HG02678 (cell line): ENCODE measurements at regions not wholly inside any gene's neighbourhood (a gene's known extent, or its start where the extent isn't known, plus 50 kb on each side); places are given as distances from the start of the nearest gene placed in this dataset.

Experiments
- ATAC-seq: cut with Tn5 transposase; IDR thresholded peaks from one replicate; pipeline ENCODE4 v1.9.1; 2021; ENCODE audit warnings: mild to moderate bottlenecking, moderate library complexity; ENCODE audit not compliant: unreplicated experiment

DNA sequence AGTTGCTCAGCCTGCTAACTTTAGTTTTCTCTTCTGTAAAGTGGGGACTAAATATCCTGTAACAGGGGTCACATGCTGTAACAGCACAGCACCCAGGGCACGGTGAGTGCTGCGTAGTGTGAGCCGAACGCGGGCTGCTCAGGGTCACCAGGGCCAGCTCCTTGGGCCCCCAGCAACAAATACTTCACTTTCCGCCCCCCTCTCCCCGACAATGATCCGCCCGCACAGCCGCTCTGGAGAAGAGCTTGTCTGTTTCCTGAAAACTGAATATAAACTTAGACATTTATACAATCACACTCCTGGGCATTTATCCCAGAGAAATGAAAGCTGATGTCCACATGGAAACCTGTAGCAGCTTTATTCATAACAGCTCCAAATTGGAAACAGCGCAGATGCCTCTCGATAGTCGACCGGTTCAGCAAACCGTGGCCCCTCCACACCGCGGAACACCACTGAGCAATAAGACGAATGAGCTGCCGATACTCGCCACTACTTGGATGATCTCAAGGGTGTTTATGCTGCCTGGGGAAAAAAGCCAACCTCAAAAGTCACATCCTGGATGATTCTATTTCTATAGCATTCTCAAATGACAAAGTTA is 267.2 kb downstream of the PARN start:
- no peak for ATAC-seq

DNA sequence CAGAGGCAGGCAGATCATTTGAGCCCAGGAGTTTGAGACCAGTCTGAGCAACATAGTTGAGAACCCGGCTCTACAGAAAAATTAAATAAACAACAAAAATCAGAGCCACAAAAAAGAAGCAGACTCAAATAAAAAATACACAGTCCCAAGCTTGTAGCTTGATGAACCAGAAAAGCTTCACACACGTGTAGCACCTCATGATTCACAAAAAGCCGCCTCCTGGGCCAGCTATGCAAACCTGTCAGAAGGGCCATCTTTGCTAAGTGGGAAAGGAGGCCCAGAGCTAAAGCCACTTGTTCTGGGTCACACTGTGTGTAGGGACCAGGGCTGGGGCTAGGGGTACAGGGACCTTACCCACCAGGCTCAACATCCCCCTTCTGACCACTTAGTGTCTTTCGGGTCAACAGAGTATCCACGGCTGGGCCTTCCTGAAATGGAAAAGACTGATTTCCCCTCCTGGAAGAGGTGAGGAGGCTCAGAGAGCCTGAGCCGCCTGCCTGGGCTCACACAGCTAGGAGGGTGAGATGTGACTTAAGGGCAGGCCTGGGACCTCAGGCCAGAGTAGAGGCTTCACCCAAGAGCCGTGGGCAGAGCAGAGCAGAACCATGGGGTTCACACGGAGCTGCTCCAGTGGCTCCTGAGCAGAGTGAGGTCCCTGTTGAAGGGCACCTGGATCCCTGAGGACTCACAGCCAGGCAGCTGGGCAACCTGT is 269.6 kb downstream of the PARN start:
- no peak for ATAC-seq

DNA sequence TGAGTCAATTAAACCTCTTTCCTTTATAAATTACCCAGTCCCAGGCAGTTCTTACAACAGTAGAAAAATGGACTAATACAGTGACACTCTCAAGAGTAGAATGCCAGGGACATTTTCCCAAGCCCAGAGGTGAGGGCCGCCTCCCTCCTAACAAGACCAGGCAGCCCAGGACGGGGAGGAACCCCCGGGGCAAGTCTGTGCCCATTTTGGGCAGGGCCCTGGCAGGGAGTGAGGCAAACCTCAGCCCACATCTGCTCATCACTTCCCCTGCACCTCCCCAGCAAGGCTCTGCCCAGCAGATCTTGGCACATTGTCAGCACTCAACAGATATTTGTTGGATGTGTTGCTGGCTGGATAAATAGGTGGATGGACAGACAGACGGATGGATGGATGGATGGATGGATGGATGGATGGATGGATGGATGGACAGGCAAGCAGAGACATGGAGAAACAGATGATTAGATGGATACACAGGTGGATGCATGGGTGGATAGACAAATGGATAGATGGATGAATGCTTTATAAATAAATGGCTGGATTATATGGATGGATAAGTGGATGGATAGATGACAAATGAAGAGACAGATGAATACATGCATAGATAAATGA is 271.3 kb downstream of the PARN start:
- ATAC-seq = no peak

DNA sequence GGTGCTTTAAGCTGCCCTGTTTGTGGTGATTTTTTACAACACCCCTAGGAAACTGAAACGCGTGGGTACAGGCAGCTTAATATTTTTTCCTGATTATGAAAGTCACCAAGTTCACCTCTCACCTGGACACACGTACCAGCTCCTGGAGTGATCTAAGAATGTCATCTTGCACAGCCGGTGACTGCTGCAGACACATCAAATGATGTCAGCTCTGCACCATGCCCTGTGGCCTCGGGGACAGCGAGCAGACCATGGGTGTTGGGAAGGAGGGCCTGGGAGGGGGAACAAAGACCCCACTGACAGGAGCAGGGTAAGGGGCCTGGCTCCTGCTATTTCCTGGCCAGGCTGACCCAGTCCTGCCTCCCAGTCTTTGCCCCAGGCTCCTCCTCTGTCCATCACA is 272.7 kb downstream of the PARN start:
- no peak for ATAC-seq

DNA sequence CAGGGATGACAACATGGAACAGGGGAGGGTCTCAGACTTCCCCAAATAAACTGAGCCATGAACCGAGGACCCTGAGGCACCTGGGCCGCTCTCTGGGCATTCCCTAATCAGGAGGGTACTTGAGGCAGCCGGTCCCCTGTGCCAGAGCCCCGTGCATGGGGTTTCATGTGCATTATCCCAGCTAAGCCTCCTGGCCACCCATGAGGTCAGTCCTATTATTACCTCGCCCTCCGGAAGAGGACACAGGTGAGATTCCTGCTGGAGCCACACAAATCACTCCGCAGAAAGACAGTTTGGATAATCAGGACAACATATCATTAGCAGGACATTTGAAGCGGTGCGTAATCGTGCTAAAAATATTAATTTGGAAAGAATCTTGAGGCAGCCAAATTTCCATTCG is 274.0 kb downstream of the PARN start:
- ATAC-seq = no peak

DNA sequence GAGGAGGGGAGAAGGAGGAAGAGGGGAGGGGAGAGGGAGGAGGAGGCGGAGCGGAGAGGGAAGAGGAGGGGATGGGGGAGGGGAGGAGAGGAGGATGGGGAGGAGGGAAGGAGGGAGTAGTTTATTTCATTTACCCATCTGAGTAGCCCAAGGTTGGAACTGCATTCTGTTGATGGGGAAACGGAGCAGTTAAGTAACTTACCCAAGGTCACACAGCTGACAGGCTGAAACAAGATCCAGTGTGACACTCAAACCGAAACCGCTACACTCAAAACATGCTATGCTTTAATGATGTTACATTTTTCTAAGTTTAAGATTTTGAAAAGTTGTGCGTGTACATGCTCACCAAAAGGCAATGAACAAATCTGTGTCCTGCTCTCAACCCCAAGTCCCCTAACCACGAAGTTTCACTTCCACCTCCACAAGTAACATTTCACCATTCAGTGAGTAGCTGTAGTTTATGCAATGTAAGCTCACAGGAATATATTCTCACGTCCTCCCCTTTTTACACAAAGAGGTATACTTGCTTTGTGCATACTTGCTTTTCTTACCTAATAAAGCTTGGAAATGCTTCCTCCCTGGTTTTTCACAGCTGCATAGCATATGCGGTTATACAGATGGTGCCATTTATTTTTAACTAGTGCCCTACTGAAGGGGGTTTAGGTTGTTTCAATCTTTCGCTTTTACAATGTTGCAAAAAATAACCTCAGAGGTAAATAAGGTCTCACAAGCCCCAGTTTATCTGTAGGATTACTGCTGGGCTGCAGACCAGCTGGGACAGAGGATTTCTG is 275.3 kb downstream of the PARN start:
- ATAC-seq = peak; percentile 91

DNA sequence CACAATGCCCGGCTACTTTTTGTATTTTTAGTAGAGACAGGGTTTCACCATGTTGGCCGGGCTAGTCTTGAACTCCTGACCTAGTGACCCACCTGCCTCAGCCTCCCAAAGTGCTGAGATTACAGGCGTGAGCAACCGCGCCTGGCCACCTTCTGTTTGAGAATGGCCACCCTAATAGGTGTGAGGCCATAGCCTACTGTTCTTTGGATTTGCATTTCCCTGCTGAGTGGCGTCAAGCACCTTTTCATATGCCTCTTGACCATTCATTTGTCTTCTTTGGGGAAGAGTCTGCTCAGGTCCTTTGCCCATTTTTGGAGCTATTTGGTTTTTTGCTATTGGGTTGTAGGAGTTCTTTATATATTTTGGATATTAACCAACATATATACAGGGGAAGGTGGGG is 276.7 kb downstream of the PARN start:
- ATAC-seq = no peak

DNA sequence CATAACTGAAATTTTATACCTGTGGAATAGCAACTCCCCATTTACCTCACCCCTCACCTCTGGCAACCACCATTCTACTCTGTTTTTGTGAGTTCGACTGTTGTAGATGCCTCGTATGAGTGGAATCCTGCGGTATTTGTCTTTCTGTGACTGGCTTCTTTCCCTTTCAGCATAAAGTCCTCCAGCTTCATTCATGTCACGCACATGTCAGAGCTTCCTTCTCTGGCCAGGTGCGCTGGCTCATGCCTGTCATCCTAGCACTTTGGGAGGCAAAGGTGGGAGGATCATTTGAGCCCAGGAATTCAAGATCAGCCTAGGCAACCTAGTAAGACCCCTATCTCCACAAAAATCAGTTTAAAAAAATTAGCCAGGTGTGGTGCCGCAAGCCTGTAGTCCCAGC is 278.4 kb downstream of the PARN start:
- no peak for ATAC-seq

DNA sequence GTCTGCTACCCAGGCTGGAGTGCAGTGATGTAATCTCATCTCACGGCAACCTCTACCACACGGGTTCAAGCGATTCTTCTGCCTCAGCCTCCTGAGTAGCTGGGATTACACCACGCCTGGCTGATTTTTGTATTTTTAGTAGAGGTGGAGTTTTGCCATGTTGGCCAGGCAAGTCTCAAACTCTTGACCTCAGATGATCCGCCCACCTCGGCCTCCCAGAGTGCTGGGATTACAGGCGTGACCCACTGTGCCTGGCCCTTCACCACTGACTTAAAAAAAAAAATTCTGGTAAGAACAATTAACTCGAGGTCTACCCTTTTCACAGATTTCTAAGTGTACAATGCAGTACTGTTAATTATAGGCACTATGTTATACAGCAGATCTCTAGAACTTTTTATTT is 279.4 kb downstream of the PARN start:
- no peak for ATAC-seq

DNA sequence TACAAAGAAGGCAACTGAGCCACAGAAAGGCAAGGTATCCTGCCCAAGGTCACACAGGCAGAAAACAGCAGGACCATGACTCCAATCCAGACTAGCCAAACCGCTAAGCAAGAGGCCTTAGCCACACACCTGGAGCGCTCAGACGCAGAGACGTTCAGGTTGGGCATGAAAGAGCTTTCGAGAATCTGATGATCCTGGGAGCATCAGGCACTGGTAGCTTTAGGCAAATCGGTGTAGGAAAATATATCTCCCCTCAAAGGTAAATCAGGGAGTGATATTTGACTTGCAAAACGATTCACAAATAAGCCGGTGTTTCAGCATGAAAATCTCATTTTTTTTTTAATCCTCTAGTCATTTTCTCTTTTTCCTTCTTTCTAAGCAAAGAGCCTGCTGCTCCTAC is 279.0 kb downstream of the MRTFB start:
- no peak for ATAC-seq

DNA sequence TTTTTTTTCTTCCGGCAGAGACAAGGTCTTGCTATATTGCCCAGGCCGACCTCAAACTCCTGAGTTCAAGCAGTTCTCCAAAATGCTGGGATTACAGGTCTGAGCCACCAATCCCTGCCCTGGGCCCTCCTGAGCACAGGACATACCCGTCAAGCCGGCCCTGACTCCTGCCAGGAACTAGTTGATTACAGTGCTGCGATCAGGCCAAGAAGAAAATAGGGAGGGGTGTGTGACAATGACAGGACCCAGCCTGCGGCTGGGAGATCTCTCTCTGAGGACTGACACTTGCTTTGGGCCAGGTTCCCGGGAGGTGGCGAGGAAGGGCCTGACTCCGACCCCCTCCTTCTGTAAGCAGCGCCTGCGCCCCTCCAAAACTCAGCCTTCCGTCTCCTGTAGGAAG is 276.6 kb downstream of the MRTFB start:
- ATAC-seq = no peak

DNA sequence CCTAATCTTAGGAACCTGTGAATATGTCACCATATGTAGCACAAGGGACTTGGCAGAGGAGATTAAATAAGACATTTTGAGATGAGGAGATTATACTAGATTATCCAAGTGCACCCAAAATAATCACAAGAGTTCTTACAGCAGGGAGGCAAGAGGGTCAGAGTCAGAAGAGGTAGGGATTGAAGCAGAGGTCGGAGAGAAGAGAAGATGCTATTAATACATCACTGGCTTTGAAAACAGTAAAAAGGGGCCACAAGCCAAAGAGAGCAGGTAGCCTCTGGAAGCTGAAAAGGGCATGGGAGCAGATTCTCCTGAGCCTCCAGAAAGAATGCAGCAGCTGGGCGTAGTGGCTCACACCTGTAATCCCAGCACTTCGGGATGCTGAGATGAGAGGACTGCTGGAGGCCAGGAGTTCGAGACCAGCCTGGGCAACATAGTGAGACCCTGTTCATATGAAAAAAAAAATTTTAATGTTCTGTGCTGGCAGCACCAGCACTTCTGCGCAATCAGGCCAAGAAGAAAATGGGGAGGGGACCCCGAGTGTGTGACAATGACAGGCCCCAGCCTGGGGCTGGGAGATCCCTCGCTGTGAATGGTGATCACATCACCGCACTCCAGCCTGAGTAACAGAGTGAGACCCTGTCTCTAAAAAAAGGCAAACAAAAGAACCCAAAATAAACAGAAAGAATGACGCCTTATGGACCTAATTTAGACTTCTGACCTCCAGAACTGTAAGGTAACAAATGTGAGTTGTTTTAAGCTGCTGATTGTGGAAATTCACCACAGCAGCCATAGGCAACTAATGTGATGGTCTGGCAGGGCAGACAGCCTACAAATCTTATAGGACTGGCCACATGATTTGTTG is 275.4 kb downstream of the MRTFB start:
- ATAC-seq = no peak

DNA sequence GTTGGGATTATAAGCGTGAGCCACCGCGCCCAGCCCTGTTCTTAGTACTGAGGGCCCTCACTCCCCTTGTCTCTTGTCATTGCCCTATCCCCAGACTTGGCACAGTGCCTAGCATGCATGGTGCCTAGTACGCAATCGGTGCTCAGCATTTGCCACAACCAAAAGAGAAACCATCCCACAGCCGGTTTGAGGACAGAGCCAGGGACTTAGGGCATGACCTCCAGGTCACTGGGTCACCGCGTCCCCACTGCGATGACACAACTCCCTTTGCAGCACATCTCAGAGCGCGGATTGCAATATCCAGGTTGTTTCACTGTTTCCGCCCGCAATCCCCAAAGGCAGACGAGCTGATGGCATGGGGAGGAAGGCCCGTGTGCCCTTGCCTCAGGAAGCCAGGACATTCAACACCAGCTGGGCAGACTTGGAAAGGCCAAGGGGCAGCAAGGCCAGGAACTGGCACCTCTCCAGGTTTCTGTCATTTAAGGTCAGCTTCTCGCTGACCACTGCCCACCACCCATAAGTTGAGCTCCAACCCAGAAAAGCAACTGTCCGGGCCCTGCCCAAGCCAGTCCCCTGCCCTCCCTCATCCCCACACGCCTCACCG is 274.5 kb downstream of the MRTFB start:
- no peak for ATAC-seq

DNA sequence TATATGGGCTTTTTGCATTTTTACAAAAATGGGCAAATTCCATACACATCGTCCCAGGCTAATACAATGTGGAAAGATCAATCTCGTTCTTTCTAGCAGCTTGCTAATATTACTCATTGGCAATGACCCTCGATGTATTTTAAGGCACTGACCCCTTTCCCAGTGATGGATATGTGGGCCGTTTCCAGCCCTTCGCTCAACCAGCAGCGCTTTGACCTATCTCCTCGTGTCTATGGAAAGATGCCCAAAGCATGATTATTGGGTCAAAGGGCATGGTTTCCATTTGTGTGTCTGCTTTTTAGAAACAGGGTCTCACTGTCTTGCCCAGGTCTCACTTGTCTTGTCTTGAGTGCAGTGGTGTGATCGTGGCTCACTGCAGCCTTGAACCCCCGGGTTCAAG is 273.8 kb downstream of the MRTFB start:
- no peak for ATAC-seq

DNA sequence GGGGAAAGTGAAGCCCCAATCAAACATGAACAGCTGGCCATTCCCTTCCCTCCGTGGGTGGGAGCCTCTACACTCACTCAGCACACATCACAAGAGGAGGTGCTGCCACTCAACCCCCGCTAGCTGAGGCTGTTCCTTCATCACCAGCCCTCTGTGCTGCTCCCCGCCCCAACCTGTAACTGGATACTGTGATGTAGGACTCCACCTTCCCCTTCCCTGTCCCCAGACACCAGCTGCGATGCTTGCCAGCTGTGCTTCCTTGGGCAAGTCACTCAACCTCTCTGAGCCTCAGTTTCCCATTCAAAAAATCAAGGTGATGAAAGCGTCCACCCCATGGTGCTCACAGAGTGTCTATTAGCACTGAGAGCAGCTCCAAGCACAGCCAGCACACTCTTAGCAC is 273.2 kb downstream of the MRTFB start:
- no peak for ATAC-seq

DNA sequence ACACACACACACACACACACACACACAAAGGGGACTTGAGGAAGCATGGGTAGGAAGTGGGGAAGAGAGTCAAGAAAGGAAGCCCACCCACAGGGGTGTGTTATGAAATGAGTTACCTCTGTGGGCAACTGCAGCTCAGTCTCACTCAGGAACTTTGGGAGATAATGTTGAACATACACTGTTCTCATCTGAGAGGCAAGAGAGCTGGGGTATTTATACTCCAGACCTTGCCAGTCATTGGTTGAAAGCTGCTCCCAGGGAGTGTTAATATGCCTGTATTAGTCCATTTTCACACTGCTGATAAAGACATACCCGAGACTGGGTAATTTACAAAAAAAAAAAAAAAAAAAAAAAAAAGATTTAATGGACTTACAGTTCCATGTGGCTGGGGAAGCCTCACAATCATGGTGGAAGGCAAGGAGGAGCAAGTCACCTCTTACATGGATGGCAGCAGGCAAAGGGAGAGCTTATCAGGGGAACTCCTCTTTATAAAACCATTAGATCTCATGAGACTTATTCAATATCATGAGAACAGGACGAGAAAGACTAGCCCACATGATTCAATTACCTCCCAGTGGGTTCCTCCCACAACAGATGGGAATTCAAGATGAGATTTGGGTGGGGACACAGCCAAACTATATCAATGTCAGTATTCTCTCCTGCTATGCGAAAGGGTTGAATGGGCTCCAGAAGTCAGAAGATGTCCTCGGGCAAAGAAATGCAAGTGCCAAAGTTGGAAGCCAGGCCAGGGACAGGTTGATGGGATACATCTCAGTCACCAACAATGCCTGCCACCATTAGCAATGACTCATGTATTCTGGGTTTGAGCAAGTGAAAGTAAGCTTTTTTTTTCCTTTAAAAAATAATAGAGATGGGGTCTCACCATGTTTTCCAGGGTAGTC is 270.5 kb downstream of the MRTFB start:
- ATAC-seq = no peak

DNA sequence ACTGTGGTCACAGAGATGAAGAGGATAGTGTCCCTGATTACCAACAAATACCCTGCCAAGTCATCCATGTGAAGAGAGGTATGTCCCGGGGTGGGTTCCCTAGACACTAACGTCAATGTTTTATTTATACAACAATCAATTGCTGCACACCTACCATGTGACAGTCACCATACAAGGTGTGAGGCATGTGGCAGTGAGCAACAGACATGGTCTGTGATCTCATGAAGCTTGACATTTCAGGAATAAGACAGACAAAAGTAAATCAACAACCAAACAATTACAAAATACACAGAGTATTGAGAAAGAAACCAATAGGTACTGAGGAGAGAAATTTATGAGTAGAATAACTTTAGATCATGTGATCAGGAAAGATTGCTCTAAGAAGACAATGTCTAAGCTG is 268.6 kb downstream of the MRTFB start:
- no peak for ATAC-seq

DNA sequence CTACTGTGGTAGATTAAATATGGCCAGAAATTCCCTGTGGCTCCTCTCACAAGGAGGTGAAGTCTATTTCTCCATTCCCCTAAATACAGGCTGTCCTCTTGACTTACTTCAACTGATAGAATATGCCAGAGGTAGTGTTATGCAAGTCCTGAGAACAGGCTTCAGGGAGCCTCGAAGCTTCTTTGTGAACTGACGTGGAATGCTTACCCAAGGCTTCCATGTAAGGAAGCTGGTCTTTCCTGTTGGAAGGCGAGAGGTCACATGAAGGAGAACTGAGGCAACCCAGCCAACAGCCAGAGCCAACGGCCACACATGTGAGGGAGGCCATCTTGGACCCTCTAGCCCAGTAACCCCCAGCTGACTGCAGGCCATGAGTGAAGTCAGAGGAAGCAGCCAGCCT is 267.9 kb downstream of the MRTFB start:
- ATAC-seq = no peak

DNA sequence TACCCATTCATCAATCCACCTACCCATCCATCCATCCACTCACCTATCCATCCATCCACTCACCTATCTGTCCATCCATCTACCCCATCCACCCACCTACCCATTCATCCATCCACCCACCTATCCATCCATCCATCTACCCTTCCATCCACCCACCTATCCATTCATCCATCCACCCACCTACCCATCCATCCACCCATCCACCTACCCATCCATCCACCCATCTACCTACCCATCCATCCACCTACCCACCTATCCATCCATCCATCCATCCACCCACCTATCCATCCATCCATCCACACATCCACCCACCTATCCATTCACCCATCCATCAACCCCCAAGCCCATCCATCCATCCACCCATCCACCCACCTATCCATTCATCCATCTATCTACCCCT is 267.1 kb downstream of the MRTFB start:
- no peak for ATAC-seq
